ENCODE measurements at regions not wholly inside any gene's neighbourhood (a gene's known extent, or its start where the extent isn't known, plus 50 kb on each side); places are given as distances from the start of the nearest gene placed in this dataset.

- DNase-seq (ENCODE audit: low read depth in 1 of 2, low spot score in 2 of 2) (no peak), FAIRE-seq (peak; percentile 55)
- Histone ChIP-seq H3K4me3 (ENCODE audit: extremely low read depth in 1 of 4, insufficient read depth in 2 of 4, low read depth in 3 of 4, low read length in 4 of 4) (peak overlapping the region in 1 of 4 experiments; percentile 43; a peak in 1 of 8 replicates), H3K27me3 (replicated peaks in 1 of 4; ENCODE audit: control insufficient read depth in 3 of 4, extremely low read depth in 1 of 4, insufficient read depth in 3 of 4, low read length in 3 of 4) (no peaks in the 10 kb centered on the region; a peak in 1 of 7 replicates), H3K23ac (ENCODE audit: insufficient read length) (no peak overlapping the region), H3K23me2 (ENCODE audit: low read depth, low read length) (no peaks in the 10 kb centered on the region; the same call in 1 of the 2 replicates), H2BK5ac (ENCODE audit: low read depth, low read length) (no peak overlapping the region), H4K20me1 (replicated peaks in 1 of 2; ENCODE audit: control insufficient read depth in 1 of 2, insufficient read depth in 2 of 2, low read length in 2 of 2) (no peaks in the 10 kb centered on the region), H3K14ac (ENCODE audit: insufficient read length) (no peak overlapping the region), H3K79me2 (ENCODE audit: control insufficient read depth in 1 of 2, insufficient read depth in 2 of 2, low read length in 2 of 2) (no peaks in the 10 kb centered on the region), H2BK12ac (ENCODE audit: low read depth, low read length) (peak overlapping the region; percentile 56; the same call in 1 of the 2 replicates), H3K36me3 (ENCODE audit: control insufficient read depth in 2 of 4, insufficient read depth in 4 of 4, low read length in 3 of 4) (no peaks in the 10 kb centered on the region), H4K91ac (replicated peaks; ENCODE audit: insufficient read length, low read length) (no peak overlapping the region), H3K4me1 (replicated peaks in 1 of 4; ENCODE audit: control insufficient read depth in 3 of 4, insufficient read depth in 4 of 4, low read length in 3 of 4) (peaks cover 9 to 29% (median 21%) of the 10 kb centered on the region in 4 experiments), H2BK120ac (replicated peaks; ENCODE audit: low read depth, low read length) (no peak overlapping the region), H3K9me3 (ENCODE audit: insufficient read depth in 2 of 2, low read depth in 1 of 2, low read length in 1 of 2) (no peaks in the 10 kb centered on the region), H4K8ac (ENCODE audit: extremely low read depth, insufficient read depth, low read length) (no peak overlapping the region), H3K56ac (replicated peaks; ENCODE audit: insufficient read length, low read depth, low read length) (no peak overlapping the region), H2BK20ac (ENCODE audit: low read length) (no peak overlapping the region), H2AFZ (ENCODE audit: low read length) (no peak overlapping the region), H3K4me2 (ENCODE audit: insufficient read depth in 1 of 2, low read depth in 2 of 2, low read length in 2 of 2) (peak overlapping the region; percentile 53 to 80; a peak in 3 of 4 replicates), H2AK5ac (ENCODE audit: low read depth, low read length) (peak overlapping the region; percentile 79; the same call in 1 of the 2 replicates), H3K18ac (ENCODE audit: extremely low read depth, low read length) (no peak overlapping the region), H3K4ac (replicated peaks; ENCODE audit: insufficient read length, low read depth, low read length) (no peak overlapping the region), H2BK15ac (ENCODE audit: low read length) (no peak overlapping the region), H3K27ac (ENCODE audit: low read depth, low read length) (no peak overlapping the region), H4K5ac (ENCODE audit: insufficient read length, low read depth, low read length) (no peak overlapping the region), H3K79me1 (ENCODE audit: low read depth, low read length) (no peaks in the 10 kb centered on the region), H3K9ac (replicated peaks in 1 of 4; ENCODE audit: extremely low read depth in 1 of 4, low read depth in 3 of 4, low read length in 3 of 4) (no peak overlapping the region)
- ChIA-PET CTCF (ENCODE audit: partially characterized antibody) (interaction anchor here (0.7 to 1.6 kb wide), 6 partner anchors 11 to 332 kb away, joined by 3 to 6 read pairs (median 3); no protein-coding TSS in a partner anchor), POLR2A (ENCODE audit: partially characterized antibody) (interaction anchor here (2.4 kb wide), 1 partner anchor 8 kb away, joined by 15 read pairs; no protein-coding TSS in a partner anchor)
- 63% methylated on average over 7 of the region's 7 CpGs; no CpG with 5 or more reads in 1 of the 2 experiments for WGBS, 2 experiments (ENCODE audit: extremely low coverage in 1 of 2, insufficient coverage in 1 of 2, insufficient read length in 1 of 2, insufficient replicate concordance in 2 of 2, low coverage in 1 of 2, low lambda C conversion rate in 2 of 2, missing lambda C conversion rate in 1 of 2)
- TF ChIP-seq POLR2A (IDR thresholded peaks at IDR 0.05; ENCODE audit: control extremely low read depth in 1 of 2, low read depth in 2 of 2, low read length in 2 of 2) = no peak
Observed at GRCh38 chr5:88396751-88397281, 128.2 kb upstream of the TMEM161B start.
